Trophoblast cell (in vitro differentiated cells and primary cell): ENCODE measurements at regions not wholly inside any gene's neighbourhood (a gene's known extent, or its start where the extent isn't known, plus 50 kb on each side); places are given as distances from the start of the nearest gene placed in this dataset.

Experiments used
- DNase-seq, 2 donors: peaks; one replicate each; pipeline ENCODE4 v3.0.0-alpha.2; 2016
- H2AFZ ChIP-seq: 2 replicates; pipeline ENCODE4 v1.6.1; 2013; ENCODE audit warnings: low read length, moderate library complexity, mild to moderate bottlenecking; ENCODE audit not compliant: insufficient read depth, poor library complexity
- H2AK5ac ChIP-seq: 2 replicates; pipeline ENCODE4 v1.6.1; 2013; ENCODE audit warnings: mild to moderate bottlenecking, low read length
- H2BK120ac ChIP-seq: 2 replicates; pipeline ENCODE4 v1.6.1; 2013; ENCODE audit warnings: low read length, mild to moderate bottlenecking, moderate library complexity; ENCODE audit not compliant: insufficient read depth, poor library complexity
- H2BK12ac ChIP-seq: 2 replicates; pipeline ENCODE4 v1.6.1; 2013; ENCODE audit warnings: mild to moderate bottlenecking, low read length, moderate library complexity
- H2BK5ac ChIP-seq: 2 replicates; pipeline ENCODE4 v1.6.1; 2013; ENCODE audit warnings: low read length, low read depth, moderate library complexity, mild to moderate bottlenecking; ENCODE audit not compliant: poor library complexity
- H3K14ac ChIP-seq: 2 replicates; pipeline ENCODE4 v1.6.1; 2013; ENCODE audit warnings: mild to moderate bottlenecking, low read length
- H3K18ac ChIP-seq: 2 replicates; pipeline ENCODE4 v1.6.1; 2013; ENCODE audit warnings: mild to moderate bottlenecking, low read length
- H3K23ac ChIP-seq: 2 replicates; pipeline ENCODE4 v1.6.1; 2013; ENCODE audit warnings: low read length
- H3K27ac ChIP-seq: 2 replicates; pipeline ENCODE4 v1.5.1; 2013; ENCODE audit warnings: low read depth, mild to moderate bottlenecking, inconsistent platforms, low read length, moderate library complexity
- H3K27me3 ChIP-seq: 2 replicates; pipeline ENCODE4 v1.6.1; 2013; ENCODE audit warnings: inconsistent platforms, mild to moderate bottlenecking, low read length, moderate library complexity; ENCODE audit not compliant: insufficient read depth
- H3K36me3 ChIP-seq, 2 experiments: 1 replicate in 1 of 2; 2 replicates in 1 of 2; pipeline ENCODE4 v1.6.1; 2013; ENCODE audit warnings: low read length in 2 of 2, mild to moderate bottlenecking in 2 of 2, moderate library complexity in 1 of 2; ENCODE audit not compliant: insufficient read depth in 2 of 2, control insufficient read depth in 1 of 2
- H3K4ac ChIP-seq: 2 replicates; pipeline ENCODE4 v1.6.1; 2013; ENCODE audit warnings: low read depth, mild to moderate bottlenecking, low read length, moderate library complexity
- H3K4me1 ChIP-seq, 2 experiments: 1 replicate in 1 of 2; 2 replicates in 1 of 2; pipeline ENCODE4 v1.6.1; 2013; ENCODE audit warnings: low read length in 2 of 2, mild to moderate bottlenecking in 2 of 2, moderate library complexity in 1 of 2; ENCODE audit not compliant: insufficient read depth in 2 of 2, control insufficient read depth in 1 of 2
- H3K4me2 ChIP-seq: 2 replicates; pipeline ENCODE4 v1.6.1; 2013; ENCODE audit warnings: inconsistent platforms, mild to moderate bottlenecking, low read length, moderate library complexity
- H3K4me3 ChIP-seq: 2 replicates; pipeline ENCODE4 v1.5.1; 2013; ENCODE audit warnings: mild to moderate bottlenecking, low read depth, low read length, inconsistent platforms
- H3K79me1 ChIP-seq: one replicate; pipeline ENCODE4 v1.6.1; 2013; ENCODE audit warnings: low read length
- H3K79me2 ChIP-seq: 2 replicates; pipeline ENCODE4 v1.6.1; 2013; ENCODE audit warnings: low read length, mild to moderate bottlenecking; ENCODE audit not compliant: control insufficient read depth, insufficient read depth, poor library complexity
- H3K9ac ChIP-seq: 2 replicates; pipeline ENCODE4 v1.6.1; 2013; ENCODE audit warnings: mild to moderate bottlenecking, low read length
- H3K9me3 ChIP-seq: 2 replicates; pipeline ENCODE4 v1.6.1; 2013; ENCODE audit warnings: low read depth, mild to moderate bottlenecking, control low read depth, inconsistent platforms, low read length; ENCODE audit not compliant: insufficient read depth
- H4K12ac ChIP-seq: 2 replicates; pipeline ENCODE4 v1.6.1; 2013; ENCODE audit warnings: low read depth, mild to moderate bottlenecking, low read length, moderate library complexity
- H4K8ac ChIP-seq: 2 replicates; pipeline ENCODE4 v1.6.1; 2013; ENCODE audit warnings: low read depth, mild to moderate bottlenecking, low read length, moderate library complexity
- H4K91ac ChIP-seq: one replicate; pipeline ENCODE4 v1.6.1; 2013; ENCODE audit warnings: low read depth, mild to moderate bottlenecking, low read length, moderate library complexity
- WGBS: extraction: QIAGEN DNeasy Blood & Tissue Kit; methylation state at CpG from one replicate; pipeline ENCODE4 v1.1.7; 2013; ENCODE audit warnings: missing lambda C conversion rate; ENCODE audit not compliant: insufficient read length, insufficient coverage; ENCODE audit errors: extremely low coverage; 5-methylcytosine and 5-hydroxymethylcytosine counted together

DNA sequence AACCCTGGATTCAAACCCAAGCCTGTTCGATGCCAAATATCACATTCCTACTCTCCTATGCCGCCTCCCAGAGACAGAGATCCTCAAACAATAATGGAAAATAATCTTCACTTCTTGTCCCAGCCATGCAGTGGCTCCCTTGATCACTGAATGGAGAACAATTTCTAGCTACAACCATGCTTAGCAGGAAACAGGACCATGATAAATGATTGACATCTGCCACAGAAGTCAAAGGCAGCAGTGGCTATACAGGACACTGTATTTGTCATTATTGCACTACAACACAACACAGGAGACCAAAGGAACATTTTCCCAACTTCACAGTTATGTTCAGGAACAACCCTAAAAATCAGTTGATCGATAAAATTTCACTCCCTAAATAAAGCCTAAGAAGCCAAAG, 243.3 kb upstream of the SLC7A11 start:
- Histone ChIP-seq H4K8ac (no peak overlapping the region), H3K23ac (no peak overlapping the region), H2AFZ (no peak overlapping the region), H3K9ac (no peak overlapping the region), H2BK5ac (no peak overlapping the region), H3K79me2 (no peaks in the 10 kb centered on the region), H2BK120ac (no peak overlapping the region), H4K12ac (no peak overlapping the region), H3K4me1 (no peaks in the 10 kb centered on the region), H3K18ac (no peak overlapping the region), H2BK12ac (no peak overlapping the region), H3K4me3 (no peak overlapping the region), H3K4me2 (no peak overlapping the region), H3K36me3 (no peaks in the 10 kb centered on the region), H3K4ac (no peak overlapping the region), H3K9me3 (no peaks in the 10 kb centered on the region), H3K79me1 (no peaks in the 10 kb centered on the region), H2AK5ac (no peak overlapping the region), H3K14ac (no peak overlapping the region), H4K91ac (no peak overlapping the region), H3K27me3 (no peaks in the 10 kb centered on the region), H3K27ac (no peak overlapping the region)
- no CpG with 5 or more reads among the region's 3 CpGs for WGBS
- no peak for DNase-seq

DNA sequence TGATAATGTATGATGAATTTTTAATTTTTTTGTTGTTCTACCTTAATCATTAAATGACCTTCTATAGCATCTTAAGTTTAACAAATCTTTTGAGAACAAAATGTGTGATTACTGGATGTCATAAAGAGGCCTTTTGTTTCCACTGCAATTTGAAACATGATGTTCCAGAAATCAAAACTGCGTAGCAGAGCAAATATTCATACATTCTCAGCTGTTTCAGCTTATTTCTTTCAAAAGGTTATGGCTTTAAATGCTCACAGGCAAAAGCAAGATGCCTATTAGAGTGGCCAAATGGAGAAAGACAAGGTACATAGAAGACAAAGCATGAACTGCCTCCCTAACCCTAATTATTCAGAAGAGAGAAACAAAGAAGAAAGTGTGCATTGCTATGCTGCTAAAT, 233.0 kb upstream of the SLC7A11 start:
- H3K9ac ChIP-seq, result no peak overlapping the region
- no peak overlapping the region for H3K4ac ChIP-seq
- no peak overlapping the region for H2BK120ac ChIP-seq
- H4K12ac ChIP-seq, result no peak overlapping the region
- no peaks in the 10 kb centered on the region for H3K27me3 ChIP-seq
- H4K8ac ChIP-seq, result no peak overlapping the region
- no peak overlapping the region for H2BK12ac ChIP-seq
- no peaks in the 10 kb centered on the region for H3K79me2 ChIP-seq
- no peak overlapping the region for H4K91ac ChIP-seq
- WGBS, result no CpG with 5 or more reads among the region's 1 CpG
- H3K36me3 ChIP-seq, result no peaks in the 10 kb centered on the region
- H3K18ac ChIP-seq, result no peak overlapping the region
- H3K9me3 ChIP-seq, result no peaks in the 10 kb centered on the region
- H3K23ac ChIP-seq, result no peak overlapping the region
- no peak overlapping the region for H2AFZ ChIP-seq
- no peaks in the 10 kb centered on the region for H3K4me1 ChIP-seq
- H3K27ac ChIP-seq, result no peak overlapping the region
- H3K4me3 ChIP-seq, result no peak overlapping the region
- H3K79me1 ChIP-seq, result no peaks in the 10 kb centered on the region
- DNase-seq, result no peak
- no peak overlapping the region for H3K14ac ChIP-seq
- no peak overlapping the region for H2BK5ac ChIP-seq
- H3K4me2 ChIP-seq, result no peak overlapping the region
- no peak overlapping the region for H2AK5ac ChIP-seq

- Histone ChIP-seq H3K4me2 (no peak overlapping the region), H3K18ac (no peak overlapping the region), H2BK120ac (no peak overlapping the region), H2BK12ac (no peak overlapping the region), H4K91ac (no peak overlapping the region), H3K79me2 (no peaks in the 10 kb centered on the region), H3K14ac (no peak overlapping the region), H3K23ac (no peak overlapping the region), H3K4me1 (no peaks in the 10 kb centered on the region), H2AFZ (no peak overlapping the region), H4K12ac (no peak overlapping the region), H3K27ac (no peak overlapping the region), H3K9ac (no peak overlapping the region), H3K4ac (no peak overlapping the region), H3K27me3 (no peaks in the 10 kb centered on the region), H2AK5ac (no peak overlapping the region), H2BK5ac (no peak overlapping the region), H4K8ac (no peak overlapping the region), H3K36me3 (no peaks in the 10 kb centered on the region), H3K4me3 (no peak overlapping the region), H3K79me1 (no peaks in the 10 kb centered on the region), H3K9me3 (no peaks in the 10 kb centered on the region)
- DNase-seq, result no peak
- no CpG with 5 or more reads among the region's 4 CpGs for WGBS
These were observed 231.2 kb upstream of the SLC7A11 start for GRCh38 chr4:138473339-138473738.

DNA sequence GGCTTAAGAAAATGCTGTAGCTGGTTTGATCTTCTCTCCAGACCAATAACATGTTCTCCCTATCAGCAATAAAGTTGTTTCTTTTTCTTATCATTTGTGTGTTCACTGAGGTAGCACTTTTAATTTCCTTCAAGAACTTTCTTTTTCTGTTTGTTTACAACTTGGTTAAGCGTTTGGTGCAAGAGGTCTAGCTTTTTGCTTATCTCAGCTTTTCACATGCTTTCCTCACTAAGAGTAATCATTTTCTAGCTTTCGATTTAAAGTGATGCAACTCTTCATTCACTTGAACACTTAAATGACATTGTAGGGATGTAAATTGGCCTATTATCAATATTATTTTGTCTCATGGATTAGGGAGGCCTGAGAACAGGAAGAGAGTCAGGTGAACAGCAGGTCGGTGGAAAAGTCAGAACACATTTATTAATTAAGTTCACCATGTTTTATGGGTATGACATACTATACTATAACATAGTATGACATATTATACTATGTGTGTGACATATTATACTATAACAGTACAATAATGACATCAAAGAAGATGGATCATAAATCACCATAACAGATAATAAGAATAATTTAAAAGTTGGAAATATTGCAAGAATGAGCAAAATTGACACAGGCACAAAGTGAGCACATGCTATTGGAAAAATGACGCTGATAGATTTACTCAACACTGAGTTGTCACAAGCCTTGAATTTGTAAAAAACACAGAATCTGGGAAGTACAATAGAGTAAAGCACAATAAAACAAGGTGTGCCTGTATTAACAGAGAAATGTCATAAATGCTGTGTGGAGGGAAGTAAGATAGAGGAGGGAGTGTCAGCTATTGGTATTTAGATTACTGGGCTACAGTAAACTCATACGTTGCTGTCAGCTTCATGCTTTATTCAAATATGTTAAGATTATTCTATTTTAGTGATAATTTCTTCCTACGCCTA, 218.6 kb upstream of the SLC7A11 start:
- no peak for DNase-seq
- H3K4me1 ChIP-seq, result no peaks in the 10 kb centered on the region
- H3K4me3 ChIP-seq, result no peak overlapping the region
- no peak overlapping the region for H3K23ac ChIP-seq
- H3K79me1 ChIP-seq, result no peaks in the 10 kb centered on the region
- H3K4ac ChIP-seq, result no peak overlapping the region
- H3K36me3 ChIP-seq, result no peaks in the 10 kb centered on the region
- H3K79me2 ChIP-seq, result no peaks in the 10 kb centered on the region
- no peak overlapping the region for H2AK5ac ChIP-seq
- H3K9me3 ChIP-seq, result no peaks in the 10 kb centered on the region
- no peak overlapping the region for H4K12ac ChIP-seq
- no peaks in the 10 kb centered on the region for H3K27me3 ChIP-seq
- no peak overlapping the region for H2BK120ac ChIP-seq
- no peak overlapping the region for H3K27ac ChIP-seq
- H2BK12ac ChIP-seq, result no peak overlapping the region
- no peak overlapping the region for H3K14ac ChIP-seq
- no peak overlapping the region for H4K8ac ChIP-seq
- no peak overlapping the region for H4K91ac ChIP-seq
- H2BK5ac ChIP-seq, result no peak overlapping the region
- no CpG with 5 or more reads among the region's 6 CpGs for WGBS
- H3K4me2 ChIP-seq, result no peak overlapping the region
- no peak overlapping the region for H3K9ac ChIP-seq
- no peak overlapping the region for H3K18ac ChIP-seq
- no peak overlapping the region for H2AFZ ChIP-seq
